Tibial nerve (tissue), 4 donors: ENCODE measurements at regions not wholly inside any gene's neighbourhood (a gene's known extent, or its start where the extent isn't known, plus 50 kb on each side); places are given as distances from the start of the nearest gene placed in this dataset.

Source experiments
- EP300 ChIP-seq, 2 donors: sonication (generic); formaldehyde crosslinking; IDR thresholded peaks; one replicate each; pipeline ENCODE4 v1.6.1; 2017; ENCODE audit warnings: antibody characterized with exemption in 2 of 2, mild to moderate bottlenecking in 1 of 2
- TF ChIP-seq, protein P1 (sequence below), 5 experiments: fragments of 200-600 bp in 3 of 5; fragments of 450-650 bp in 2 of 5; sonication (generic) in 3 of 5; IDR thresholded peaks; one replicate each; pipeline ENCODE4 v1.5.1; 2016 to 2019; ENCODE audit warnings: antibody characterized with exemption in 5 of 5, mild to moderate bottlenecking in 3 of 5, moderate library complexity in 2 of 5

DNA sequence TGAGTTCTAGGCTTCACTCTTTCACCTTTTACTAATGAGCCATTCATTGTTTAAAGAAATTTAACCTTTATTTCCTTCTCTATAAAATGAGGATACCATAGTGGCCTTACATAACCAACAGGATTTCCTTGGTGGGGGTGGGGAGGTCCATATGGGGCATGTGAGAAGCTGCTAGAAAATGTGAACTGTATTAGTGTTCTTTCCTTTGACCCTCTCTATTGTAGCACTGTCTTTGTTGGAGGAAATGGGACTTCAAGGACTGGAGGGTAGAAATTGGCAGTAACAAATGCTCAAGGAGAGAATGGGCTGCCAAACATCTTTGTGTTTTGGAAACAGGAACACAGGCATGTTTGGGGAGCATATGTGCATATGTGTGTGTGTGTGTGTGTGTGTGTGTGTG lies 468.7 kb upstream of the ZEB2 start:
- TF ChIP-seq, protein P1, sequence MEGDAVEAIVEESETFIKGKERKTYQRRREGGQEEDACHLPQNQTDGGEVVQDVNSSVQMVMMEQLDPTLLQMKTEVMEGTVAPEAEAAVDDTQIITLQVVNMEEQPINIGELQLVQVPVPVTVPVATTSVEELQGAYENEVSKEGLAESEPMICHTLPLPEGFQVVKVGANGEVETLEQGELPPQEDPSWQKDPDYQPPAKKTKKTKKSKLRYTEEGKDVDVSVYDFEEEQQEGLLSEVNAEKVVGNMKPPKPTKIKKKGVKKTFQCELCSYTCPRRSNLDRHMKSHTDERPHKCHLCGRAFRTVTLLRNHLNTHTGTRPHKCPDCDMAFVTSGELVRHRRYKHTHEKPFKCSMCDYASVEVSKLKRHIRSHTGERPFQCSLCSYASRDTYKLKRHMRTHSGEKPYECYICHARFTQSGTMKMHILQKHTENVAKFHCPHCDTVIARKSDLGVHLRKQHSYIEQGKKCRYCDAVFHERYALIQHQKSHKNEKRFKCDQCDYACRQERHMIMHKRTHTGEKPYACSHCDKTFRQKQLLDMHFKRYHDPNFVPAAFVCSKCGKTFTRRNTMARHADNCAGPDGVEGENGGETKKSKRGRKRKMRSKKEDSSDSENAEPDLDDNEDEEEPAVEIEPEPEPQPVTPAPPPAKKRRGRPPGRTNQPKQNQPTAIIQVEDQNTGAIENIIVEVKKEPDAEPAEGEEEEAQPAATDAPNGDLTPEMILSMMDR (IDR thresholded peaks at IDR 0.05) = no peak
- no peak for TF ChIP-seq EP300 (IDR thresholded peaks at IDR 0.05)
